ENCODE measurements at regions not wholly inside any gene's neighbourhood (a gene's known extent, or its start where the extent isn't known, plus 50 kb on each side); places are given as distances from the start of the nearest gene placed in this dataset.

DNA sequence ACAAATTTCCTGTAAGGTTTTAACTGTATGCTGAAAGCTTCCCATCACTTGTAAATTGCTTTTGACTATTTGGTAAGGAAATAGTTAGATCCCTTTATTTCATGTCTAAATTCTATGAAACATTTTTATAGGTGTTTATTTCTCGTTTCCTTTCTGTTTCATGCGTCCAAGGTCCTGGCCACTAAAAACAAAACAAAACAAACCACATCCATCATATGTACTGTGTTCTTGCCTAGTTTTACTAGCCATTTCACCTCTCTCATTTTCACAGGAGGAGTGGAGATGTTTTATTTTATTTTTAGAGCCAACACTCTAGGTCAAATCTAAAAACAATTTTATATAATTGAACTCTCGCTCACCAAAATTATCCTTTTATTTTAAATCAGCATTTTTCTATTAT is 375.2 kb upstream of the CTSO start:
- ChIA-PET POLR2A (no interaction called here), CTCF (no interaction called here)
- Mint-ChIP-seq H3K27ac (no peak overlapping the region), H3K9me3 (peaks cover 2% of the 10 kb centered on the region), H3K36me3 (ENCODE audit: low read depth) (no peaks in the 10 kb centered on the region), H3K4me3 (no peak overlapping the region), H3K4me1 (no peaks in the 10 kb centered on the region), H3K27me3 (no peaks in the 10 kb centered on the region)
- ATAC-seq (ENCODE audit: low read depth) (no peak), DNase-seq (no peak)
- TF ChIP-seq, protein P1, sequence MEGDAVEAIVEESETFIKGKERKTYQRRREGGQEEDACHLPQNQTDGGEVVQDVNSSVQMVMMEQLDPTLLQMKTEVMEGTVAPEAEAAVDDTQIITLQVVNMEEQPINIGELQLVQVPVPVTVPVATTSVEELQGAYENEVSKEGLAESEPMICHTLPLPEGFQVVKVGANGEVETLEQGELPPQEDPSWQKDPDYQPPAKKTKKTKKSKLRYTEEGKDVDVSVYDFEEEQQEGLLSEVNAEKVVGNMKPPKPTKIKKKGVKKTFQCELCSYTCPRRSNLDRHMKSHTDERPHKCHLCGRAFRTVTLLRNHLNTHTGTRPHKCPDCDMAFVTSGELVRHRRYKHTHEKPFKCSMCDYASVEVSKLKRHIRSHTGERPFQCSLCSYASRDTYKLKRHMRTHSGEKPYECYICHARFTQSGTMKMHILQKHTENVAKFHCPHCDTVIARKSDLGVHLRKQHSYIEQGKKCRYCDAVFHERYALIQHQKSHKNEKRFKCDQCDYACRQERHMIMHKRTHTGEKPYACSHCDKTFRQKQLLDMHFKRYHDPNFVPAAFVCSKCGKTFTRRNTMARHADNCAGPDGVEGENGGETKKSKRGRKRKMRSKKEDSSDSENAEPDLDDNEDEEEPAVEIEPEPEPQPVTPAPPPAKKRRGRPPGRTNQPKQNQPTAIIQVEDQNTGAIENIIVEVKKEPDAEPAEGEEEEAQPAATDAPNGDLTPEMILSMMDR (IDR thresholded peaks at IDR 0.05) = no peak
- intact Hi-C loops (cut with micrococcal nuclease) = no loop called here

DNA sequence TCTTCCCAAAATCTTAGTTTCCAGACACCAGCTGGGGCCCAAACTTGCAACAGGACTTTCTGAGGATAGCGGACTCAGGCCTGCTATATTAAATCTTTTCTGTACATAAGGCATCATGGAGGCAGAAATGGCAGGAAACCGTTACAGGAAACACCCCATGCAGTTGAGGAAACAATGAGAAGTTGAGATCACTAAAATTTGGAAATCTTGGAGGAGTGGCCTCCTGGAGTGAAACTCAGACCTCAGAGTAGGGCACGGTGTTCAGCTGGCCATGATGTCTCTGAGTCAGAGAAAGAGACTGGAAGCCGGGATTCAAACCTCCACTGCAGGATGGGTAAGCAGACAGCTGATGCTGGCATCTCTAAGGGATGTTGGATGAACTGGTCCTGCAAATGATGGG is 372.6 kb upstream of the CTSO start:
- TF ChIP-seq, protein P1 (IDR thresholded peaks at IDR 0.05) = no peak
- no peaks in the 10 kb centered on the region for H3K4me1 Mint-ChIP-seq
- no peaks in the 10 kb centered on the region for H3K36me3 Mint-ChIP-seq (ENCODE audit: low read depth)
- DNase-seq = no peak
- intact Hi-C loops (cut with micrococcal nuclease) = no loop called here
- no peak for ATAC-seq (ENCODE audit: low read depth)
- peaks cover 2% of the 10 kb centered on the region for H3K9me3 Mint-ChIP-seq
- no peaks in the 10 kb centered on the region for H3K27me3 Mint-ChIP-seq
- ChIA-PET CTCF (no interaction called here), POLR2A (no interaction called here)
- H3K4me3 Mint-ChIP-seq = no peak overlapping the region
- H3K27ac Mint-ChIP-seq = no peak overlapping the region

DNA sequence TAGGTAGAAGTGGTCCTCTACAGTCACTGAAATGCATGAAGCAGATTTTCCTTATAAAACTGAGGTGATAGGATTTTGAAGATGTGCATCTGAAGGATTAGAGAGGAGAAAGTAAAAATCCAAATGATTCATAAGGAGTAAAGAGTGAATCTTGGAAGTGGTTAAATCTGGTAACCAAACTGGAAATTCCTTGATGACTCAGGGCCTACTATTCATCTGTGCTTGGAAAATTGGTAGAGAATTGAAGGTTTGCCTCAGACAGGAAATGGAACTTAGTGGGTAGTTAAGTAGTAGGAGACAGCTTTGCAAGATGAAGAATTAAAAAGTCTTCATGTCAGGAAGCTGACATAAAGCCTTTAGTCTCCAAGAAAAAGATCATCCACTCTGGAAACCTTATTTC is 368.9 kb upstream of the CTSO start:
- intact Hi-C loops (cut with micrococcal nuclease) = no loop called here
- Mint-ChIP-seq H3K4me1 (no peaks in the 10 kb centered on the region), H3K4me3 (no peak overlapping the region), H3K27ac (no peak overlapping the region), H3K9me3 (peaks cover 5% of the 10 kb centered on the region), H3K27me3 (no peaks in the 10 kb centered on the region), H3K36me3 (ENCODE audit: low read depth) (no peaks in the 10 kb centered on the region)
- TF ChIP-seq, protein P1 (IDR thresholded peaks at IDR 0.05) = no peak
- ChIA-PET CTCF (no interaction called here), POLR2A (no interaction called here)
- ATAC-seq (ENCODE audit: low read depth) (no peak), DNase-seq (no peak)

DNA sequence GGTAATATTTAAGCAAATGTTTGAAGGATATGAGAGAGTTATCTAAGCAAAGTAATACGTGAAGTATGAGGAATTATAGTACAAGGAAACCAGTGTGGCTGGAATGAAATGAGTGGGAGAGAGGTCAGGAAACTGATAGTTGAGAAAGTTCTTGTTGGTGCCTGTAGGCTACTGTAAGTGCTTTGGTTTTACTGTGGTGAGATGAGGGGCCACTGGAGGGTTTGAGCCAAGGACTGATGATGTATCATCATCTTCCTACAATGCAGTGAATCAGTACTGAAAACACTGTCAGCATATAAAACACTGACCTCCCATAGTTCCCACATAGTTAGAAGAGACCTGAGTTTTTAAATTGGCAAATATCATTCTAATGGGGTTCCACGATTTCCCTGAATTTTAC is 367.5 kb upstream of the CTSO start:
- ATAC-seq (ENCODE audit: low read depth) (no peak), DNase-seq (no peak)
- ChIA-PET POLR2A (no interaction called here), CTCF (no interaction called here)
- intact Hi-C loops (cut with micrococcal nuclease) = no loop called here
- H3K9me3 Mint-ChIP-seq = peaks cover 6% of the 10 kb centered on the region
- no peak overlapping the region for H3K4me3 Mint-ChIP-seq
- TF ChIP-seq, protein P1 (IDR thresholded peaks at IDR 0.05) = no peak
- H3K4me1 Mint-ChIP-seq = no peaks in the 10 kb centered on the region
- no peaks in the 10 kb centered on the region for H3K27me3 Mint-ChIP-seq
- H3K27ac Mint-ChIP-seq = no peak overlapping the region
- H3K36me3 Mint-ChIP-seq (ENCODE audit: low read depth) = no peaks in the 10 kb centered on the region

GRCh38 chr4:156313497-156313896 is 359.8 kb upstream of the CTSO start:
- Mint-ChIP-seq H3K4me1 (no peaks in the 10 kb centered on the region), H3K9me3 (peaks cover 3% of the 10 kb centered on the region), H3K4me3 (no peak overlapping the region), H3K36me3 (ENCODE audit: low read depth) (no peaks in the 10 kb centered on the region), H3K27me3 (no peaks in the 10 kb centered on the region), H3K27ac (no peak overlapping the region)
- ChIA-PET CTCF (no interaction called here), POLR2A (no interaction called here)
- ATAC-seq (ENCODE audit: low read depth) (no peak), DNase-seq (no peak)
- intact Hi-C loops (cut with micrococcal nuclease) = no loop called here
- TF ChIP-seq, protein P1 (IDR thresholded peaks at IDR 0.05) = no peak

All from activated B cell treated with CpG ODN at 0.5 μM for 24 hours (primary cell).